HepG2 (cell line): ENCODE measurements at regions not wholly inside any gene's neighbourhood (a gene's known extent, or its start where the extent isn't known, plus 50 kb on each side); places are given as distances from the start of the nearest gene placed in this dataset.

ENCODE experiments used
- CENPBD1 ChIP-seq: sonication (generic); formaldehyde crosslinking; IDR thresholded peaks from 2 replicates; pipeline ENCODE4 v1.8.0; 2022; ENCODE audit warnings: missing genetic modification reagents, low read depth, mild to moderate bottlenecking, borderline replicate concordance
- GATAD2A ChIP-seq: IDR thresholded peaks from 2 replicates; pipeline ENCODE4 v1.6.1; 2016
- IRF2 ChIP-seq: IDR thresholded peaks from 2 replicates; pipeline ENCODE4 v1.6.1; 2018; ENCODE audit warnings: missing genetic modification reagents, missing compliant biosample characterization
- JARID2 ChIP-seq: sonication (generic); formaldehyde crosslinking; IDR thresholded peaks from 2 replicates; pipeline ENCODE4 v1.8.1; 2023; ENCODE audit warnings: missing genetic modification reagents, inconsistent platforms; ENCODE audit not compliant: insufficient replicate concordance
- MAFK ChIP-seq, 2 experiments: IDR thresholded peaks in 1 of 2; conservative IDR thresholded peaks in 1 of 2; 2 replicates each; pipeline ENCODE4 v1.6.1; 2011; ENCODE audit warnings: improper control_type of control experiment in 2 of 2, low read length in 2 of 2
- MEF2D ChIP-seq: sonication (generic); formaldehyde crosslinking; IDR thresholded peaks from 2 replicates; pipeline ENCODE4 v1.5.1; 2020; ENCODE audit warnings: mild to moderate bottlenecking, missing genetic modification reagents
- MXD3 ChIP-seq: IDR thresholded peaks from 2 replicates; pipeline ENCODE4 v1.6.1; 2016; ENCODE audit warnings: mild to moderate bottlenecking, missing biosample characterization, missing genetic modification reagents
- PHF21A ChIP-seq: sonication (generic); formaldehyde crosslinking; IDR thresholded peaks from 2 replicates; pipeline ENCODE4 v1.5.0; 2020; ENCODE audit warnings: mild to moderate bottlenecking, missing genetic modification reagents
- POGZ ChIP-seq: sonication (generic); formaldehyde crosslinking; IDR thresholded peaks from 2 replicates; pipeline ENCODE4 v1.4.0; 2020; ENCODE audit warnings: mild to moderate bottlenecking, missing genetic modification reagents
- SKI ChIP-seq: fragments of 450-650 bp; IDR thresholded peaks from one replicate; pipeline ENCODE4 v1.6.1; 2018; ENCODE audit warnings: mild to moderate bottlenecking; ENCODE audit not compliant: partially characterized antibody
- SPEN ChIP-seq: sonication (generic); formaldehyde crosslinking; IDR thresholded peaks from 2 replicates; pipeline ENCODE4 v1.5.1; 2020; ENCODE audit warnings: low read depth, mild to moderate bottlenecking, missing genetic modification reagents
- SRSF9 ChIP-seq: fragments of 200-400 bp; formaldehyde crosslinking; IDR thresholded peaks from 2 replicates; pipeline ENCODE4 v1.6.1; 2018; ENCODE audit warnings: borderline replicate concordance, mild to moderate bottlenecking, low read depth, low read length; ENCODE audit not compliant: insufficient read depth, poor library complexity, severe bottlenecking
- ZMYM4 ChIP-seq: sonication (generic); formaldehyde crosslinking; IDR thresholded peaks from 2 replicates; pipeline ENCODE4 v1.8.1; 2023; ENCODE audit warnings: mild to moderate bottlenecking, missing genetic modification reagents
- ZNF142 ChIP-seq: sonication (generic); formaldehyde crosslinking; IDR thresholded peaks from 2 replicates; pipeline ENCODE4 v1.4.0; 2020; ENCODE audit warnings: missing genetic modification reagents
- ZNF230 ChIP-seq: sonication (generic); formaldehyde crosslinking; IDR thresholded peaks from 2 replicates; pipeline ENCODE4 v1.4.0; 2020; ENCODE audit warnings: mild to moderate bottlenecking, missing genetic modification reagents
- ZNF331 ChIP-seq: sonication (generic); formaldehyde crosslinking; IDR thresholded peaks from 2 replicates; pipeline ENCODE4 v1.4.0; 2020; ENCODE audit warnings: missing genetic modification reagents
- ZNF552 ChIP-seq: sonication (generic); formaldehyde crosslinking; IDR thresholded peaks from 2 replicates; pipeline ENCODE4 v1.9.0; 2022; ENCODE audit warnings: missing genetic modification reagents, mild to moderate bottlenecking, borderline replicate concordance
- ZNF563 ChIP-seq: sonication (generic); formaldehyde crosslinking; IDR thresholded peaks from 2 replicates; pipeline ENCODE4 v1.8.0; 2022; ENCODE audit warnings: mild to moderate bottlenecking, moderate library complexity, missing genetic modification reagents
- ZNF614 ChIP-seq: IDR thresholded peaks from 2 replicates; pipeline ENCODE4 v1.6.1; 2018; ENCODE audit warnings: missing biosample characterization, missing genetic modification reagents, inconsistent platforms, borderline replicate concordance
- ZNF772 ChIP-seq: sonication (generic); formaldehyde crosslinking; IDR thresholded peaks from 2 replicates; pipeline ENCODE4 v1.5.0; 2020; ENCODE audit warnings: mild to moderate bottlenecking, missing genetic modification reagents
- ZNF780A ChIP-seq: sonication (generic); formaldehyde crosslinking; IDR thresholded peaks from 2 replicates; pipeline ENCODE4 v1.8.0; 2022; ENCODE audit warnings: mild to moderate bottlenecking, missing genetic modification reagents, moderate library complexity
- ZSCAN30 ChIP-seq: sonication (generic); formaldehyde crosslinking; IDR thresholded peaks from 2 replicates; pipeline ENCODE4 v1.5.0; 2020; ENCODE audit warnings: mild to moderate bottlenecking, missing genetic modification reagents
- TF ChIP-seq, protein P1 (sequence below): sonication (generic); formaldehyde crosslinking; IDR thresholded peaks from 2 replicates; pipeline ENCODE4 v1.8.0; 2022; ENCODE audit warnings: missing genetic modification reagents, mild to moderate bottlenecking, inconsistent platforms, borderline replicate concordance

- TF ChIP-seq MXD3 (CRISPR knock-in tag) (no peak), ZNF563 (no peak), ZNF552 (CRISPR knock-in tag) (no peak), ZMYM4 (peak; percentile 78), GATAD2A (peak; percentile 64), POGZ (CRISPR knock-in tag) (peak; percentile 65; the same call in 1 of the 2 replicates), JARID2 (CRISPR knock-in tag) (no peak), SPEN (no peak), ZNF142 (CRISPR knock-in tag) (no peak), IRF2 (CRISPR knock-in tag) (no peak), ZSCAN30 (no peak), SRSF9 (no peak), ZNF614 (CRISPR knock-in tag) (0 out of 2 replicates have a peak, but pooled peaks have one; percentile 45), ZNF772 (0 out of 2 replicates have a peak, but pooled peaks have one; percentile 18), ZNF780A (CRISPR knock-in tag) (no peak), PHF21A (no peak), SKI (no peak), CENPBD1 (CRISPR knock-in tag) (no peak), ZNF331 (CRISPR knock-in tag) (no peak), MEF2D (no peak), MAFK (conservative IDR thresholded peaks at IDR 0.05 in 1 of 2, IDR thresholded peaks at IDR 0.05 in 1 of 2; ENCODE audit: low read length in 2 of 2) (peak; percentile 92 to 94), ZNF230 (CRISPR knock-in tag) (no peak)
- TF ChIP-seq, protein P1, sequence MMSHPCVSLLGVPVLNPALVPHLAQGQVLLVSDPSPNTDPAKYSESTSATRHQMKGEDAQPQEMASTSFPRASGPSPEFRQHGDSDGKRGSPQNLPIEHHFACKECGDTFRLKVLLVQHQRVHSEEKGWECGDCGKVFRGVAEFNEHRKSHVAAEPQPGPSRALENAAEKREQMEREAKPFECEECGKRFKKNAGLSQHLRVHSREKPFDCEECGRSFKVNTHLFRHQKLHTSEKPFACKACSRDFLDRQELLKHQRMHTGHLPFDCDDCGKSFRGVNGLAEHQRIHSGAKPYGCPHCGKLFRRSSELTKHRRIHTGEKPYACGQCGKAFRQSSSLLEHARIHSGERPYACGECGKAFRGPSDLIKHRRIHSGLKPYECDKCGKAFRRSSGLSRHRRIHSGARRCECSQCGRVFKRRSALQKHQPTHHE (CRISPR knock-in tag): no peak
Measured at GRCh38 chr15:53218666-53219580, 428.8 kb upstream of the ONECUT1 start (continued).
